ENCODE measurements at regions not wholly inside any gene's neighbourhood (a gene's known extent, or its start where the extent isn't known, plus 50 kb on each side); places are given as distances from the start of the nearest gene placed in this dataset.

DNA sequence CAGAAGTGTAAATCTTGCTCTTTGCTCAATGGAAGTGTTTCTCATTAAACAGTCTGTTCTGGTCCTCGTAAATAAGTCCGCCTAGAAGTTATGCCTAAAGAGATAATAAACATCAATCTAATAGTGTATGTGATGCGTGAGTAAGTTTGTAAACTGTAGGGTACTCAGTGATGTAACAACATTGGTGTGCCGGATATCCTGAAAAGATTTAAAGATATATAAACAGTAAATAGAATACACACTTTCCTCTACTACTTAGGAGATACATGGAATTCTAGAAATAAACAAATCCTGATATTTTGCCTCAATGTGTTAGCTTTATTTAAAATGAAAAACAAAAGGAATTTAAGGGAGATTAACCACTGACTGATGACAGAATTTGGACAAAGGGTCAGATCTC, 123.5 kb downstream of the AHR start:
- H3K36me3 ChIP-seq (replicated peaks in 1 of 2; ENCODE audit: control insufficient read depth in 1 of 2, insufficient read depth in 2 of 2, low read length in 1 of 2): no peaks in the 10 kb centered on the region
- no peak for DNase-seq
- H3K9me2 ChIP-seq: no peaks in the 10 kb centered on the region
- no peaks in the 10 kb centered on the region for H3K9me3 ChIP-seq
- H3K4me1 ChIP-seq (ENCODE audit: control insufficient read depth in 1 of 2, insufficient read depth in 2 of 2, low read depth in 1 of 2, low read length in 1 of 2): no peaks in the 10 kb centered on the region
- POLR2A ChIA-PET: no interaction called here
- WGBS (ENCODE audit: low lambda C conversion rate): 8% methylated on average over 4 of the region's 4 CpGs
- H3K27me3 ChIP-seq (ENCODE audit: insufficient read depth): no peaks in the 10 kb centered on the region; the same call in 1 of the 2 replicates
- no peak overlapping the region for H3K4me3 ChIP-seq (ENCODE audit: low read depth in 2 of 2, low read length in 1 of 2)
- H3K79me2 ChIP-seq (ENCODE audit: insufficient read depth): no peaks in the 10 kb centered on the region
- H3K27ac ChIP-seq (ENCODE audit: low read depth in 2 of 2, low read length in 1 of 2): no peak overlapping the region
- CTCF ChIA-PET: no interaction called here
- H4K20me1 ChIP-seq (ENCODE audit: insufficient read depth): no peaks in the 10 kb centered on the region
- H3K4me2 ChIP-seq: no peak overlapping the region
- no peaks in the 10 kb centered on the region for H3F3A ChIP-seq (replicated peaks; ENCODE audit: insufficient read depth)
- no peak overlapping the region for H2AFZ ChIP-seq (ENCODE audit: low read depth)
- H3K9ac ChIP-seq: no peak overlapping the region
- TF ChIP-seq, protein P1, sequence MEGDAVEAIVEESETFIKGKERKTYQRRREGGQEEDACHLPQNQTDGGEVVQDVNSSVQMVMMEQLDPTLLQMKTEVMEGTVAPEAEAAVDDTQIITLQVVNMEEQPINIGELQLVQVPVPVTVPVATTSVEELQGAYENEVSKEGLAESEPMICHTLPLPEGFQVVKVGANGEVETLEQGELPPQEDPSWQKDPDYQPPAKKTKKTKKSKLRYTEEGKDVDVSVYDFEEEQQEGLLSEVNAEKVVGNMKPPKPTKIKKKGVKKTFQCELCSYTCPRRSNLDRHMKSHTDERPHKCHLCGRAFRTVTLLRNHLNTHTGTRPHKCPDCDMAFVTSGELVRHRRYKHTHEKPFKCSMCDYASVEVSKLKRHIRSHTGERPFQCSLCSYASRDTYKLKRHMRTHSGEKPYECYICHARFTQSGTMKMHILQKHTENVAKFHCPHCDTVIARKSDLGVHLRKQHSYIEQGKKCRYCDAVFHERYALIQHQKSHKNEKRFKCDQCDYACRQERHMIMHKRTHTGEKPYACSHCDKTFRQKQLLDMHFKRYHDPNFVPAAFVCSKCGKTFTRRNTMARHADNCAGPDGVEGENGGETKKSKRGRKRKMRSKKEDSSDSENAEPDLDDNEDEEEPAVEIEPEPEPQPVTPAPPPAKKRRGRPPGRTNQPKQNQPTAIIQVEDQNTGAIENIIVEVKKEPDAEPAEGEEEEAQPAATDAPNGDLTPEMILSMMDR (IDR thresholded peaks at IDR 0.05): no peak
- TF ChIP-seq YY1 (IDR thresholded peaks at IDR 0.05; ENCODE audit: low read depth) (no peak), EP300 (IDR thresholded peaks at IDR 0.05; ENCODE audit: borderline replicate concordance in 1 of 2, low read depth in 1 of 2, low read length in 1 of 2) (no peak), ELF1 (IDR thresholded peaks at IDR 0.05) (no peak), GATA2 (CRISPR knock-in tag; IDR thresholded peaks at IDR 0.05) (no peak)

DNA sequence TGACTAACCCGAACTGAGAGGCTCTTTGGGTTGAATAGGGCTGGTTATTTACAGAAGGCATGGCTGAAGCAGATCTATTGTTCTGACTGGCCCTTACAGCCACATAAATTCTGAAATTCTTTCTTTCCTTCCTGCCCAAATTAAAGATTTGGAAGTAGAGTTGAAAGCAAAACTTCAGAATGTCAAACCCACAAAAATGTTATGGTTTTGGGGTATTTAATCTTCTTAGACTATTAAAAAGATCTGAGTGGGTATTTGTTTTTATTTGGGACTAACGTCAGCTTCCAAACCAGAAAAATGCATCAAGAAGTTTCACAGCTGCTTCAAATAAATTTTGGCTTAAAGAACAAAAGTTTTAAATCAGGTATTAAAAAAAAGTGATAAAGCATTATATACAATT, 124.5 kb downstream of the AHR start:
- H3K36me3 ChIP-seq (replicated peaks in 1 of 2; ENCODE audit: control insufficient read depth in 1 of 2, insufficient read depth in 2 of 2, low read length in 1 of 2): no peaks in the 10 kb centered on the region
- 10% methylated on average over 2 of the region's 2 CpGs for WGBS (ENCODE audit: low lambda C conversion rate)
- no peak overlapping the region for H3K4me2 ChIP-seq
- no peaks in the 10 kb centered on the region for H3F3A ChIP-seq (replicated peaks; ENCODE audit: insufficient read depth)
- no peaks in the 10 kb centered on the region for H3K9me3 ChIP-seq
- no peaks in the 10 kb centered on the region for H3K9me2 ChIP-seq
- H3K9ac ChIP-seq: no peak overlapping the region
- POLR2A ChIA-PET: no interaction called here
- H3K27ac ChIP-seq (ENCODE audit: low read depth in 2 of 2, low read length in 1 of 2): no peak overlapping the region
- no peaks in the 10 kb centered on the region for H4K20me1 ChIP-seq (ENCODE audit: insufficient read depth)
- CTCF ChIA-PET: no interaction called here
- no peaks in the 10 kb centered on the region for H3K79me2 ChIP-seq (ENCODE audit: insufficient read depth)
- H3K4me1 ChIP-seq (ENCODE audit: control insufficient read depth in 1 of 2, insufficient read depth in 2 of 2, low read depth in 1 of 2, low read length in 1 of 2): no peaks in the 10 kb centered on the region
- TF ChIP-seq, protein P2, sequence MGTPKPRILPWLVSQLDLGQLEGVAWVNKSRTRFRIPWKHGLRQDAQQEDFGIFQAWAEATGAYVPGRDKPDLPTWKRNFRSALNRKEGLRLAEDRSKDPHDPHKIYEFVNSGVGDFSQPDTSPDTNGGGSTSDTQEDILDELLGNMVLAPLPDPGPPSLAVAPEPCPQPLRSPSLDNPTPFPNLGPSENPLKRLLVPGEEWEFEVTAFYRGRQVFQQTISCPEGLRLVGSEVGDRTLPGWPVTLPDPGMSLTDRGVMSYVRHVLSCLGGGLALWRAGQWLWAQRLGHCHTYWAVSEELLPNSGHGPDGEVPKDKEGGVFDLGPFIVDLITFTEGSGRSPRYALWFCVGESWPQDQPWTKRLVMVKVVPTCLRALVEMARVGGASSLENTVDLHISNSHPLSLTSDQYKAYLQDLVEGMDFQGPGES (IDR thresholded peaks at IDR 0.05; ENCODE audit: low read depth, low read length): no peak
- TF ChIP-seq, protein P1 (IDR thresholded peaks at IDR 0.05): no peak
- TF ChIP-seq SMC3 (IDR thresholded peaks at IDR 0.05; ENCODE audit: low read depth, low read length) (no peak), EP300 (IDR thresholded peaks at IDR 0.05; ENCODE audit: borderline replicate concordance in 1 of 2, low read depth in 1 of 2, low read length in 1 of 2) (no peak), EZH2phosphoT487 (IDR thresholded peaks at IDR 0.05; ENCODE audit: borderline replicate concordance, low read depth) (no peak), ELF1 (IDR thresholded peaks at IDR 0.05) (no peak), FOSL2 (IDR thresholded peaks at IDR 0.05; ENCODE audit: borderline replicate concordance, low read depth) (no peak), MXI1 (IDR thresholded peaks at IDR 0.05; ENCODE audit: low read depth, low read length) (no peak), RCOR1 (IDR thresholded peaks at IDR 0.05; ENCODE audit: low read length) (no peak)
- TF ChIP-seq, protein P3, sequence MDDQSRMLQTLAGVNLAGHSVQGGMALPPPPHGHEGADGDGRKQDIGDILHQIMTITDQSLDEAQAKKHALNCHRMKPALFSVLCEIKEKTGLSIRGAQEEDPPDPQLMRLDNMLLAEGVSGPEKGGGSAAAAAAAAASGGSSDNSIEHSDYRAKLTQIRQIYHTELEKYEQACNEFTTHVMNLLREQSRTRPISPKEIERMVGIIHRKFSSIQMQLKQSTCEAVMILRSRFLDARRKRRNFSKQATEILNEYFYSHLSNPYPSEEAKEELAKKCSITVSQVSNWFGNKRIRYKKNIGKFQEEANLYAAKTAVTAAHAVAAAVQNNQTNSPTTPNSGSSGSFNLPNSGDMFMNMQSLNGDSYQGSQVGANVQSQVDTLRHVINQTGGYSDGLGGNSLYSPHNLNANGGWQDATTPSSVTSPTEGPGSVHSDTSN (IDR thresholded peaks at IDR 0.05): no peak
- TF ChIP-seq, protein P4, sequence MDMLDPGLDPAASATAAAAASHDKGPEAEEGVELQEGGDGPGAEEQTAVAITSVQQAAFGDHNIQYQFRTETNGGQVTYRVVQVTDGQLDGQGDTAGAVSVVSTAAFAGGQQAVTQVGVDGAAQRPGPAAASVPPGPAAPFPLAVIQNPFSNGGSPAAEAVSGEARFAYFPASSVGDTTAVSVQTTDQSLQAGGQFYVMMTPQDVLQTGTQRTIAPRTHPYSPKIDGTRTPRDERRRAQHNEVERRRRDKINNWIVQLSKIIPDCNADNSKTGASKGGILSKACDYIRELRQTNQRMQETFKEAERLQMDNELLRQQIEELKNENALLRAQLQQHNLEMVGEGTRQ (IDR thresholded peaks at IDR 0.05; ENCODE audit: borderline replicate concordance, low read depth, low read length): no peak
- TF ChIP-seq, protein P5, sequence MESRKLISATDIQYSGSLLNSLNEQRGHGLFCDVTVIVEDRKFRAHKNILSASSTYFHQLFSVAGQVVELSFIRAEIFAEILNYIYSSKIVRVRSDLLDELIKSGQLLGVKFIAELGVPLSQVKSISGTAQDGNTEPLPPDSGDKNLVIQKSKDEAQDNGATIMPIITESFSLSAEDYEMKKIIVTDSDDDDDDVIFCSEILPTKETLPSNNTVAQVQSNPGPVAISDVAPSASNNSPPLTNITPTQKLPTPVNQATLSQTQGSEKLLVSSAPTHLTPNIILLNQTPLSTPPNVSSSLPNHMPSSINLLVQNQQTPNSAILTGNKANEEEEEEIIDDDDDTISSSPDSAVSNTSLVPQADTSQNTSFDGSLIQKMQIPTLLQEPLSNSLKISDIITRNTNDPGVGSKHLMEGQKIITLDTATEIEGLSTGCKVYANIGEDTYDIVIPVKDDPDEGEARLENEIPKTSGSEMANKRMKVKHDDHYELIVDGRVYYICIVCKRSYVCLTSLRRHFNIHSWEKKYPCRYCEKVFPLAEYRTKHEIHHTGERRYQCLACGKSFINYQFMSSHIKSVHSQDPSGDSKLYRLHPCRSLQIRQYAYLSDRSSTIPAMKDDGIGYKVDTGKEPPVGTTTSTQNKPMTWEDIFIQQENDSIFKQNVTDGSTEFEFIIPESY (IDR thresholded peaks at IDR 0.05; ENCODE audit: borderline replicate concordance, low read depth): no peak
- no peak overlapping the region for H3K4me3 ChIP-seq (ENCODE audit: low read depth in 2 of 2, low read length in 1 of 2)
- H3K27me3 ChIP-seq (ENCODE audit: insufficient read depth): no peaks in the 10 kb centered on the region; the same call in 1 of the 2 replicates
- H2AFZ ChIP-seq (ENCODE audit: low read depth): no peak overlapping the region
- DNase-seq: no peak

All from SK-N-SH (cell line).